Stomach (tissue), 4 donors: ENCODE measurements at regions not wholly inside any gene's neighbourhood (a gene's known extent, or its start where the extent isn't known, plus 50 kb on each side); places are given as distances from the start of the nearest gene placed in this dataset.

Experiments
- CTCF ChIP-seq, 7 experiments: fragments of 450-650 bp in 4 of 7; fragments of 200-600 bp in 3 of 7; sonication (generic) in 3 of 7; IDR thresholded peaks; one replicate each; pipeline ENCODE4 v1.5.1; 2016 to 2019; ENCODE audit warnings: antibody characterized with exemption in 7 of 7, control low read depth in 2 of 7, mild to moderate bottlenecking in 1 of 7
- EP300 ChIP-seq: sonication (generic); formaldehyde crosslinking; IDR thresholded peaks from one replicate; pipeline ENCODE4 v1.6.1; 2017; ENCODE audit warnings: antibody characterized with exemption
- POLR2A ChIP-seq, 4 donors: fragments of 450-650 bp; IDR thresholded peaks; one replicate each; pipeline ENCODE4 v1.6.1; 2016; ENCODE audit warnings: antibody characterized with exemption in 4 of 4, control low read depth in 2 of 4, mild to moderate bottlenecking in 1 of 4, moderate library complexity in 1 of 4
- POLR2AphosphoS5 ChIP-seq, 3 donors: sonication (generic); formaldehyde crosslinking; IDR thresholded peaks; one replicate each; pipeline ENCODE4 v1.6.1; 2016; ENCODE audit warnings: antibody characterized with exemption in 3 of 3

- no peak for TF ChIP-seq EP300
- TF ChIP-seq CTCF (IDR thresholded peaks at IDR 0.05): no peak
- no peak for TF ChIP-seq POLR2A (IDR thresholded peaks at IDR 0.05)
- no peak for TF ChIP-seq POLR2AphosphoS5 (IDR thresholded peaks at IDR 0.05)
Observed at GRCh38 chr16:48438414-48438813, 53.2 kb upstream of the SIAH1 start.
